SU-DHL-6 (cell line): ENCODE measurements at regions not wholly inside any gene's neighbourhood (a gene's known extent, or its start where the extent isn't known, plus 50 kb on each side); places are given as distances from the start of the nearest gene placed in this dataset.

ENCODE experiments used
- H2AFZ ChIP-seq: fragments of 200-600 bp; sonication (generic); 2 replicates; pipeline ENCODE4 v1.6.1; 2014; ENCODE audit warnings: low read depth, mild to moderate bottlenecking, moderate library complexity, mixed read lengths, antibody characterized with exemption, low read length; ENCODE audit not compliant: severe bottlenecking
- H3F3A ChIP-seq: fragments of 200-600 bp; shearing (Covaris generic); 2 replicates; pipeline ENCODE4 v1.6.0; 2016; ENCODE audit warnings: antibody characterized with exemption, mild to moderate bottlenecking; ENCODE audit not compliant: insufficient read depth
- H3K27ac ChIP-seq: fragments of 200-600 bp; sonication (generic); 2 replicates; pipeline ENCODE4 v1.5.1; 2016; ENCODE audit warnings: low read depth, mild to moderate bottlenecking, low read length, moderate library complexity, mixed read lengths
- H3K27me3 ChIP-seq: fragments of 200-600 bp; sonication (generic), shearing (Covaris generic); 2 replicates; pipeline ENCODE4 v1.6.0; 2014; ENCODE audit warnings: mild to moderate bottlenecking, low read length
- H3K36me3 ChIP-seq: fragments of 200-600 bp; sonication (generic); 2 replicates; pipeline ENCODE4 v1.6.1; 2014; ENCODE audit warnings: mild to moderate bottlenecking, low read length, mixed read lengths
- H3K4me2 ChIP-seq: fragments of 300-600, 200-600 bp; shearing (Covaris generic), sonication (generic); 2 replicates; pipeline ENCODE4 v1.6.0; 2014; ENCODE audit warnings: low read length, low read depth, mild to moderate bottlenecking; ENCODE audit not compliant: poor library complexity, severe bottlenecking
- H3K4me3 ChIP-seq: fragments of 200-600 bp; sonication (generic); 2 replicates; pipeline ENCODE4 v1.5.1; 2014; ENCODE audit warnings: antibody characterized with exemption, low read length, mild to moderate bottlenecking, mixed read lengths; ENCODE audit not compliant: insufficient read depth, poor library complexity, severe bottlenecking
- H3K79me2 ChIP-seq: fragments of 200-600 bp; sonication (generic); 2 replicates; pipeline ENCODE4 v1.6.1; 2014; ENCODE audit warnings: mild to moderate bottlenecking, low read length, moderate library complexity; ENCODE audit not compliant: insufficient read depth
- H3K9ac ChIP-seq: fragments of 200-600 bp; sonication (generic); 2 replicates; pipeline ENCODE4 v1.7.0; 2014; ENCODE audit warnings: mild to moderate bottlenecking, low read length
- H3K9me2 ChIP-seq: fragments of 200-600 bp; sonication (generic); replicated peaks from 2 replicates; pipeline ENCODE4 v1.6.1; 2014; ENCODE audit warnings: low read length; ENCODE audit not compliant: insufficient read depth
- H3K9me3 ChIP-seq: fragments of 200-600 bp; sonication (generic); 2 replicates; pipeline ENCODE4 v1.6.1; 2014; ENCODE audit warnings: low read length, mixed read lengths; ENCODE audit not compliant: insufficient read depth
- H4K20me1 ChIP-seq: fragments of 200-600 bp; sonication (generic); 2 replicates; pipeline ENCODE4 v1.6.1; 2014; ENCODE audit warnings: low read depth, mild to moderate bottlenecking, antibody characterized with exemption, low read length, moderate library complexity, mixed read lengths
- CTCF ChIP-seq: fragments of 200-600 bp; sonication (generic); IDR thresholded peaks from one replicate; pipeline ENCODE4 v1.5.1; 2017; ENCODE audit warnings: antibody characterized with exemption, mild to moderate bottlenecking, low read length, moderate library complexity; ENCODE audit not compliant: insufficient read depth, poor library complexity, severe bottlenecking
- EZH2phosphoT487 ChIP-seq: fragments of 200-600 bp; sonication (generic), shearing (Covaris generic); conservative IDR thresholded peaks from 2 replicates; pipeline ENCODE4 v1.6.1; 2018; ENCODE audit warnings: mild to moderate bottlenecking, antibody characterized with exemption, low read length, moderate library complexity, mixed read lengths

- H3K9me2 ChIP-seq: no peaks in the 10 kb centered on the region
- H3K9ac ChIP-seq: no peak overlapping the region
- no peak overlapping the region for H3K4me2 ChIP-seq
- H2AFZ ChIP-seq: no peak overlapping the region
- H3K27me3 ChIP-seq: no peaks in the 10 kb centered on the region
- H3K27ac ChIP-seq: no peak overlapping the region
- H3K79me2 ChIP-seq: no peaks in the 10 kb centered on the region
- H3F3A ChIP-seq: no peaks in the 10 kb centered on the region
- H4K20me1 ChIP-seq: no peaks in the 10 kb centered on the region
- TF ChIP-seq CTCF (no peak), EZH2phosphoT487 (no peak)
- peaks cover 5% of the 10 kb centered on the region; the same call in 1 of the 2 replicates for H3K9me3 ChIP-seq
- no peak overlapping the region for H3K4me3 ChIP-seq
- no peaks in the 10 kb centered on the region for H3K36me3 ChIP-seq
These were observed 245.3 kb upstream of the NBEA start for GRCh38 chr13:34696741-34697140.

DNA sequence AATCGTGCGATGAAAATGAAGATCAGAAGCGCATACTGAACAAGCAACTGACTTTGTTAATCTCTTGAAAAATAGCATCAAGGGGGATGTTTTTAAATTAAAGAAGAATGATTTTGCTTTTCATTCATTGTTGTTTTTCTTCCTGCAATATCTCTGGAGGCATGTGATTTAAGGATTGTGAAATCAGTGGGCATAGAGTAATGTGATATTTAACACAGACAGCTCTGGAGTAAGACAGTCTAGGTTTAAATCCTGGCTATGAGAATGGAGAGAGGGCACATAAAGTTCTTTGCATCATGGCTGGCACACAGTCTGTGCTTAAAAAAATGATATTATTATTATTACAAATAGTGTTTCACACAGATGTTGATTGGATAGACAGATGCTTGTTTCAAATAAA lies 243.1 kb upstream of the NBEA start:
- Histone ChIP-seq H3K9me2 (no peaks in the 10 kb centered on the region), H3K27me3 (no peaks in the 10 kb centered on the region), H3K79me2 (no peaks in the 10 kb centered on the region), H3K36me3 (no peaks in the 10 kb centered on the region), H3F3A (no peaks in the 10 kb centered on the region), H2AFZ (no peak overlapping the region), H3K4me3 (no peak overlapping the region), H3K27ac (no peak overlapping the region), H3K4me2 (no peak overlapping the region), H3K9me3 (no peaks in the 10 kb centered on the region), H3K9ac (no peak overlapping the region), H4K20me1 (no peaks in the 10 kb centered on the region)
- TF ChIP-seq EZH2phosphoT487: no peak
- TF ChIP-seq CTCF: no peak

- no peaks in the 10 kb centered on the region for H3K27me3 ChIP-seq
- TF ChIP-seq EZH2phosphoT487 (no peak), CTCF (no peak)
- no peak overlapping the region for H3K4me2 ChIP-seq
- no peaks in the 10 kb centered on the region for H3K9me3 ChIP-seq
- H3F3A ChIP-seq: no peaks in the 10 kb centered on the region
- no peaks in the 10 kb centered on the region for H3K79me2 ChIP-seq
- no peaks in the 10 kb centered on the region for H3K9me2 ChIP-seq
- no peak overlapping the region for H3K4me3 ChIP-seq
- no peak overlapping the region for H2AFZ ChIP-seq
- no peak overlapping the region for H3K9ac ChIP-seq
- H4K20me1 ChIP-seq: no peaks in the 10 kb centered on the region
- H3K36me3 ChIP-seq: no peaks in the 10 kb centered on the region
- H3K27ac ChIP-seq: no peak overlapping the region
These were observed 241.9 kb upstream of the NBEA start for GRCh38 chr13:34700155-34700554.

DNA sequence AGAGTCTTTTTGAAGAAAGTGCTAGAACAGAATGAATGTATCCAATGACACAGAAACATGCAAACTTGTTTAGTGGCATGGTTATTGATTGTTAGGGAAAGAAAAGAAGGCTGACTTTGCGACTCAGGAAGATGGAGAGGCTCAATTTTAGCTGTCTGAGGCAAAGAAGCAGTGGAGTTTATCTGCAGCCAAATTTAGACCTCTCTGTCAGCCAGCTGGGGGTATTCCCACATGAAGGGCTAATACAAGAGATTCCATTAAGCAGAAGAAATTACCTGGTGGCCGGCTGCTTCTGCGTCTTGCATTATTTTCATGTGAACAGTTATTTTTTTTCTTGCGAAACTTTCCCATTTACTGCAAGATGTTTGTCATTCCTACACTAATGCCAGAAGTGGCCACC lies 240.2 kb upstream of the NBEA start:
- TF ChIP-seq CTCF (no peak), EZH2phosphoT487 (no peak)
- Histone ChIP-seq H3K9me2 (no peaks in the 10 kb centered on the region), H3K4me3 (no peak overlapping the region), H3F3A (no peaks in the 10 kb centered on the region), H3K9me3 (no peaks in the 10 kb centered on the region), H2AFZ (no peak overlapping the region), H3K36me3 (no peaks in the 10 kb centered on the region), H3K4me2 (no peak overlapping the region), H3K9ac (no peak overlapping the region), H3K79me2 (no peaks in the 10 kb centered on the region), H4K20me1 (no peaks in the 10 kb centered on the region), H3K27ac (no peak overlapping the region), H3K27me3 (no peaks in the 10 kb centered on the region)
